H9 (cell line): ENCODE measurements at regions not wholly inside any gene's neighbourhood (a gene's known extent, or its start where the extent isn't known, plus 50 kb on each side); places are given as distances from the start of the nearest gene placed in this dataset.

ENCODE experiments used
- DNase-seq: peaks from one replicate; pipeline ENCODE4 v3.0.0-alpha.2; 2017
- H2AFZ ChIP-seq: one replicate; pipeline ENCODE4 v1.6.1; 2013; ENCODE audit warnings: mild to moderate bottlenecking, low read length, control low read depth, moderate library complexity
- H2AK5ac ChIP-seq: 2 replicates; pipeline ENCODE4 v1.6.1; 2013; ENCODE audit warnings: low read length, control low read depth, mixed read lengths; ENCODE audit not compliant: insufficient read length
- H2BK120ac ChIP-seq: one replicate; pipeline ENCODE4 v1.6.1; 2013; ENCODE audit warnings: low read depth, mild to moderate bottlenecking, low read length, control low read depth, inconsistent platforms; ENCODE audit not compliant: poor library complexity, severe bottlenecking
- H2BK12ac ChIP-seq: 2 replicates; pipeline ENCODE4 v1.6.1; 2013; ENCODE audit warnings: low read length, control low read depth, mixed read lengths, low read depth; ENCODE audit not compliant: insufficient read length
- H2BK15ac ChIP-seq: 2 replicates; pipeline ENCODE4 v1.6.1; 2013; ENCODE audit warnings: low read depth, low read length, control low read depth
- H2BK20ac ChIP-seq: one replicate; pipeline ENCODE4 v1.6.1; 2013; ENCODE audit warnings: low read depth, mild to moderate bottlenecking, low read length, control low read depth, inconsistent platforms; ENCODE audit not compliant: poor library complexity, severe bottlenecking
- H2BK5ac ChIP-seq: 2 replicates; pipeline ENCODE4 v1.6.1; 2013; ENCODE audit warnings: low read length, control low read depth, mixed read lengths; ENCODE audit not compliant: insufficient read length
- H3K14ac ChIP-seq: 2 replicates; pipeline ENCODE4 v1.6.1; 2013; ENCODE audit warnings: low read length, control low read depth; ENCODE audit not compliant: insufficient read depth
- H3K18ac ChIP-seq: 2 replicates; pipeline ENCODE4 v1.6.1; 2013; ENCODE audit warnings: low read depth, mild to moderate bottlenecking, mixed read lengths, low read length, control low read depth; ENCODE audit not compliant: insufficient read length
- H3K23ac ChIP-seq: 2 replicates; pipeline ENCODE4 v1.6.1; 2013; ENCODE audit warnings: low read length, control low read depth, mixed read lengths, low read depth; ENCODE audit not compliant: insufficient read length
- H3K23me2 ChIP-seq: 2 replicates; pipeline ENCODE4 v1.6.1; 2013; ENCODE audit warnings: low read depth, mild to moderate bottlenecking, mixed read lengths, low read length, control low read depth; ENCODE audit not compliant: insufficient read length, poor library complexity, severe bottlenecking
- H3K27ac ChIP-seq: 2 replicates; pipeline ENCODE4 v1.5.1; 2013; ENCODE audit warnings: low read length, control low read depth, mixed read lengths, low read depth; ENCODE audit not compliant: insufficient read length
- H3K27me3 ChIP-seq: 2 replicates; pipeline ENCODE4 v1.6.1; 2013; ENCODE audit warnings: low read length, control low read depth, inconsistent platforms; ENCODE audit not compliant: insufficient read depth
- H3K4ac ChIP-seq: 2 replicates; pipeline ENCODE4 v1.6.1; 2013; ENCODE audit warnings: low read depth, mild to moderate bottlenecking, control low read depth, inconsistent platforms, low read length, moderate library complexity
- H3K4me1 ChIP-seq: 2 replicates; pipeline ENCODE4 v1.6.1; 2013; ENCODE audit warnings: low read length, control low read depth, inconsistent platforms; ENCODE audit not compliant: insufficient read depth
- H3K4me2 ChIP-seq: 2 replicates; pipeline ENCODE4 v1.6.1; 2013; ENCODE audit warnings: low read length, control low read depth, mixed read lengths; ENCODE audit not compliant: insufficient read length, insufficient read depth
- H3K56ac ChIP-seq: 2 replicates; pipeline ENCODE4 v1.6.1; 2013; ENCODE audit warnings: low read depth, mild to moderate bottlenecking, mixed read lengths, low read length, control low read depth; ENCODE audit not compliant: insufficient read length
- H3K79me1 ChIP-seq: 2 replicates; pipeline ENCODE4 v1.6.1; 2013; ENCODE audit warnings: low read depth, mild to moderate bottlenecking, moderate library complexity, low read length, control low read depth, inconsistent platforms; ENCODE audit not compliant: insufficient read depth, poor library complexity, severe bottlenecking
- H3K79me2 ChIP-seq: 2 replicates; pipeline ENCODE4 v1.6.1; 2013; ENCODE audit warnings: low read length, control low read depth, inconsistent platforms; ENCODE audit not compliant: insufficient read depth
- H3K9ac ChIP-seq: 2 replicates; pipeline ENCODE4 v1.6.1; 2013; ENCODE audit warnings: low read length, control low read depth, mixed read lengths; ENCODE audit not compliant: insufficient read length; ENCODE audit errors: extremely low read depth
- H3K9me3 ChIP-seq: one replicate; pipeline ENCODE4 v1.6.1; 2013; ENCODE audit warnings: low read depth, low read length, inconsistent platforms; ENCODE audit not compliant: control insufficient read depth
- H3T11ph ChIP-seq: one replicate; pipeline ENCODE4 v1.6.1; 2013; ENCODE audit warnings: mild to moderate bottlenecking, low read length, control low read depth, inconsistent platforms
- H4K20me1 ChIP-seq: one replicate; pipeline ENCODE4 v1.6.1; 2013; ENCODE audit not compliant: control insufficient read depth, insufficient read length, insufficient read depth
- H4K5ac ChIP-seq: 2 replicates; pipeline ENCODE4 v1.6.1; 2013; ENCODE audit warnings: low read depth, mild to moderate bottlenecking, mixed read lengths, low read length, control low read depth; ENCODE audit not compliant: insufficient read length
- H4K8ac ChIP-seq: replicated peaks from 2 replicates; pipeline ENCODE4 v1.6.1; 2013; ENCODE audit warnings: low read length, control low read depth, mixed read lengths, low read depth; ENCODE audit not compliant: insufficient read length
- H4K91ac ChIP-seq: 2 replicates; pipeline ENCODE4 v1.6.1; 2013; ENCODE audit warnings: low read depth, mild to moderate bottlenecking, moderate library complexity, mixed read lengths, low read length, control low read depth; ENCODE audit not compliant: insufficient read length
- H3K27ac Mint-ChIP-seq, 3 experiments: 2 replicates in 2 of 3; 3 replicates in 1 of 3; pipeline ENCODE4 v1.8.0; 2020 to 2021; ENCODE audit warnings: mixed read lengths in 3 of 3, mild to moderate bottlenecking in 1 of 3, moderate library complexity in 1 of 3
- H3K27me3 Mint-ChIP-seq: 2 replicates; pipeline ENCODE4 v1.8.0; 2021; ENCODE audit warnings: low read depth, mild to moderate bottlenecking, moderate library complexity, mixed read lengths
- H3K36me3 Mint-ChIP-seq, 3 experiments: 2 replicates in 2 of 3; 3 replicates in 1 of 3; pipeline ENCODE4 v1.8.0; 2020 to 2021; ENCODE audit warnings: low read depth in 3 of 3, mixed read lengths in 3 of 3; ENCODE audit not compliant: insufficient read depth in 1 of 3
- H3K4me1 Mint-ChIP-seq, 2 experiments: 2 replicates each; pipeline ENCODE4 v1.8.0; 2020; ENCODE audit warnings: mixed read lengths in 2 of 2
- H3K4me3 Mint-ChIP-seq, 2 experiments: 2 replicates in 1 of 2; 3 replicates in 1 of 2; pipeline ENCODE4 v1.8.0; 2020 to 2021; ENCODE audit warnings: mild to moderate bottlenecking in 2 of 2, mixed read lengths in 2 of 2, moderate library complexity in 1 of 2
- H3K9me3 Mint-ChIP-seq, 2 experiments: 2 replicates in 1 of 2; 3 replicates in 1 of 2; pipeline ENCODE4 v1.8.0; 2020; ENCODE audit warnings: mild to moderate bottlenecking in 2 of 2, mixed read lengths in 2 of 2, moderate library complexity in 1 of 2
- WGBS: extraction: QIAGEN DNeasy Blood & Tissue Kit; methylation state at CpG from one replicate; pipeline ENCODE4 v1.1.7; 2013; ENCODE audit warnings: missing lambda C conversion rate, low lambda C conversion rate, mixed read lengths; ENCODE audit not compliant: insufficient read length; ENCODE audit errors: extremely low coverage; 5-methylcytosine and 5-hydroxymethylcytosine counted together
- TF ChIP-seq, protein P1 (sequence below): fragments of 200-600 bp; sonication (generic); conservative IDR thresholded peaks from 3 replicates; pipeline ENCODE4 v1.8.0; 2021; ENCODE audit warnings: antibody characterized with exemption, mild to moderate bottlenecking

DNA sequence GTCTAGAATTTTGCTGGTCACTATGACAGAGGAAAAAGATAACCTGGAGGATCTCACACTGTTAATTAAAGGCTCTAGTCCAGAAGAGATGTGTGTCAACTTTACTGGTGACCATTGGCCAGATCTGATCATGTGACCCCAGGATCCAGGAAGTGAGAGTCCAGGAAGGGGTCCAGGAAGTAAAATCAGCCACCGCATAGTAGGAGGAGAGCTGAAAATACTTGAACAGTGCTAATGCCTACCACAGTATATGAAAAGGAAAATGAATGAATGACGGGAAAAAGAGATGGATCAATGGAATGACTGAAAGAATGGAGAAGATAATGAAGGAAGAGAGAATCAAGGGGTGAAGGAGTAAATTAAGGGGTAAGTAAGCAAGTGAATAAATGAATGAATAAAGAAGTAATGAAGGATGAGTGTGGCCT is 415.3 kb downstream of the RPS24 start:
- Histone ChIP-seq H3T11ph (no peak overlapping the region), H4K20me1 (no peaks in the 10 kb centered on the region), H3K4ac (no peak overlapping the region), H3K4me2 (no peak overlapping the region), H3K79me2 (no peaks in the 10 kb centered on the region), H3K56ac (no peak overlapping the region), H4K91ac (no peak overlapping the region), H3K14ac (no peak overlapping the region), H3K9ac (no peak overlapping the region), H2BK120ac (no peak overlapping the region), H3K27ac (no peak overlapping the region), H2BK12ac (no peak overlapping the region), H3K79me1 (no peaks in the 10 kb centered on the region), H3K18ac (no peak overlapping the region), H2BK5ac (no peak overlapping the region), H2AFZ (no peak overlapping the region), H2BK15ac (no peak overlapping the region), H2AK5ac (no peak overlapping the region), H3K23me2 (no peaks in the 10 kb centered on the region), H4K5ac (no peak overlapping the region), H3K9me3 (no peaks in the 10 kb centered on the region), H3K4me1 (no peaks in the 10 kb centered on the region; the same call in 1 of the 2 replicates), H3K27me3 (no peaks in the 10 kb centered on the region), H4K8ac (no peak overlapping the region), H2BK20ac (no peak overlapping the region), H3K23ac (no peak overlapping the region)
- no CpG with 5 or more reads among the region's 2 CpGs for WGBS
- TF ChIP-seq, protein P1, sequence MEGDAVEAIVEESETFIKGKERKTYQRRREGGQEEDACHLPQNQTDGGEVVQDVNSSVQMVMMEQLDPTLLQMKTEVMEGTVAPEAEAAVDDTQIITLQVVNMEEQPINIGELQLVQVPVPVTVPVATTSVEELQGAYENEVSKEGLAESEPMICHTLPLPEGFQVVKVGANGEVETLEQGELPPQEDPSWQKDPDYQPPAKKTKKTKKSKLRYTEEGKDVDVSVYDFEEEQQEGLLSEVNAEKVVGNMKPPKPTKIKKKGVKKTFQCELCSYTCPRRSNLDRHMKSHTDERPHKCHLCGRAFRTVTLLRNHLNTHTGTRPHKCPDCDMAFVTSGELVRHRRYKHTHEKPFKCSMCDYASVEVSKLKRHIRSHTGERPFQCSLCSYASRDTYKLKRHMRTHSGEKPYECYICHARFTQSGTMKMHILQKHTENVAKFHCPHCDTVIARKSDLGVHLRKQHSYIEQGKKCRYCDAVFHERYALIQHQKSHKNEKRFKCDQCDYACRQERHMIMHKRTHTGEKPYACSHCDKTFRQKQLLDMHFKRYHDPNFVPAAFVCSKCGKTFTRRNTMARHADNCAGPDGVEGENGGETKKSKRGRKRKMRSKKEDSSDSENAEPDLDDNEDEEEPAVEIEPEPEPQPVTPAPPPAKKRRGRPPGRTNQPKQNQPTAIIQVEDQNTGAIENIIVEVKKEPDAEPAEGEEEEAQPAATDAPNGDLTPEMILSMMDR, result no peak
- H3K4me1 Mint-ChIP-seq, result peaks cover 7 to 13% of the 10 kb centered on the region in 2 experiments
- no peaks in the 10 kb centered on the region; a peak in 1 of 7 replicates for H3K36me3 Mint-ChIP-seq
- no peaks in the 10 kb centered on the region for H3K9me3 Mint-ChIP-seq
- DNase-seq, result no peak
- H3K27me3 Mint-ChIP-seq, result peaks cover 8% of the 10 kb centered on the region
- no peak overlapping the region; a peak in 2 of 5 replicates for H3K4me3 Mint-ChIP-seq
- H3K27ac Mint-ChIP-seq, result no peak overlapping the region
